ENCODE measurements at regions not wholly inside any gene's neighbourhood (a gene's known extent, or its start where the extent isn't known, plus 50 kb on each side); places are given as distances from the start of the nearest gene placed in this dataset.

DNA sequence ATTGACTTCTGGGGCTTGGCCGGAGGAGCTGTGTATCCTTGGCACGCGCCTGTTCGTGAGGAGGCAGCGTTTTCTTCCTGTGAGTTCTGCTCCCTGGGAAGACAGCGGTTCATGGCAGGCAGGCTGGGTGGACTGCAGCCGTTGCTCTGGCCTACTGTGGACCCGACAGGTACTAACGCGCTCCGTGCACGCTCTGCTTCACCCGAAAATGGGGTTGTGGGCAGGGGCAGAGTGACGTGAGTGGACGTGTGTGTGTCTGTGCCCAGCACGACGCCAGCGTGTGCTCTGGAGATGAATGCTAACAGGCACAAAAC lies 179.1 kb downstream of the KIF26A start:
- no peak for TF ChIP-seq GATA3 (IDR thresholded peaks at IDR 0.05; ENCODE audit: low read depth, low read length)
- TF ChIP-seq GATA2 (IDR thresholded peaks at IDR 0.05; ENCODE audit: low read depth, low read length), result no peak
